GM21825 (cell line): ENCODE measurements at regions not wholly inside any gene's neighbourhood (a gene's known extent, or its start where the extent isn't known, plus 50 kb on each side); places are given as distances from the start of the nearest gene placed in this dataset.

Source experiments
- ATAC-seq: cut with Tn5 transposase; IDR thresholded peaks from one replicate; pipeline ENCODE4 v1.9.1; 2021; ENCODE audit warnings: mild to moderate bottlenecking, moderate library complexity; ENCODE audit not compliant: unreplicated experiment

- no peak for ATAC-seq
Measured at GRCh38 chr2:212945526-212945925, 205.9 kb downstream of the IKZF2 start.

GRCh38 chr2:212943351-212943750 is 208.1 kb downstream of the IKZF2 start:
- no peak for ATAC-seq

GRCh38 chr2:212941361-212941760 is 210.1 kb downstream of the IKZF2 start:
- ATAC-seq: no peak

- no peak for ATAC-seq
Measured at GRCh38 chr2:212940816-212941215, 210.6 kb downstream of the IKZF2 start.

GRCh38 chr2:212939777-212940531 is 211.5 kb downstream of the IKZF2 start:
- no peak for ATAC-seq

GRCh38 chr2:212938144-212938793 is 213.1 kb downstream of the IKZF2 start:
- no peak for ATAC-seq

GRCh38 chr2:212936572-212936971 is 214.8 kb downstream of the IKZF2 start:
- ATAC-seq: no peak

- ATAC-seq: no peak
Measured at GRCh38 chr2:212935752-212936151, 215.7 kb downstream of the IKZF2 start.

- ATAC-seq: no peak
Measured at GRCh38 chr2:212931271-212931670, 220.1 kb downstream of the IKZF2 start.

- no peak for ATAC-seq
Measured at GRCh38 chr2:212930556-212931260, 220.7 kb downstream of the IKZF2 start.

GRCh38 chr2:212929971-212930370 is 221.4 kb downstream of the IKZF2 start:
- ATAC-seq: no peak

- no peak for ATAC-seq
Measured at GRCh38 chr2:212929116-212929515, 222.3 kb downstream of the IKZF2 start.

GRCh38 chr2:212928681-212929080 is 222.7 kb downstream of the IKZF2 start:
- ATAC-seq: no peak

GRCh38 chr2:212926940-212927339 is 224.5 kb downstream of the IKZF2 start:
- ATAC-seq: no peak

- no peak for ATAC-seq
Measured at GRCh38 chr2:212923393-212923792, 228.0 kb downstream of the IKZF2 start.

GRCh38 chr2:212922701-212923100 is 228.7 kb downstream of the IKZF2 start:
- ATAC-seq: no peak

- ATAC-seq: no peak
Measured at GRCh38 chr2:212921711-212922110, 229.7 kb downstream of the IKZF2 start.

GRCh38 chr2:212921061-212921460 is 230.4 kb downstream of the IKZF2 start:
- ATAC-seq: no peak

GRCh38 chr2:212919238-212919637 is 232.2 kb downstream of the IKZF2 start:
- ATAC-seq: no peak

GRCh38 chr2:212918336-212918735 is 233.1 kb downstream of the IKZF2 start:
- ATAC-seq: no peak

GRCh38 chr2:212915121-212915782 is 236.2 kb downstream of the IKZF2 start:
- peak; percentile 67 for ATAC-seq
